ENCODE measurements at regions not wholly inside any gene's neighbourhood (a gene's known extent, or its start where the extent isn't known, plus 50 kb on each side); places are given as distances from the start of the nearest gene placed in this dataset.

- no peak for DNase-seq
Measured at GRCh38 chr17:79539944-79540705, 70.7 kb downstream of the RBFOX3 start.

GRCh38 chr17:79538291-79538690 lies 72.6 kb downstream of the RBFOX3 start:
- DNase-seq, result no peak

GRCh38 chr17:79537686-79538085 lies 73.2 kb downstream of the RBFOX3 start:
- DNase-seq, result no peak

- DNase-seq, result no peak
Measured at GRCh38 chr17:79537061-79537460, 73.8 kb downstream of the RBFOX3 start.

GRCh38 chr17:79536212-79536840 lies 74.5 kb downstream of the RBFOX3 start:
- no peak for DNase-seq

- no peak for DNase-seq
Measured at GRCh38 chr17:79535728-79536025, 75.2 kb downstream of the RBFOX3 start.

- no peak for DNase-seq
Measured at GRCh38 chr17:79534851-79535727, 75.8 kb downstream of the RBFOX3 start.

- DNase-seq, result no peak
Measured at GRCh38 chr17:79534111-79534510, 76.7 kb downstream of the RBFOX3 start.

GRCh38 chr17:79533116-79533515 lies 77.7 kb downstream of the RBFOX3 start:
- DNase-seq, result no peak

GRCh38 chr17:79532107-79532790 lies 78.6 kb downstream of the RBFOX3 start:
- DNase-seq, result no peak

GRCh38 chr17:79531191-79532095 lies 79.4 kb downstream of the RBFOX3 start:
- no peak for DNase-seq

- DNase-seq, result no peak
Measured at GRCh38 chr17:79530361-79531105, 80.3 kb downstream of the RBFOX3 start.

- DNase-seq, result no peak
Measured at GRCh38 chr17:79529661-79530081, 81.2 kb downstream of the RBFOX3 start.

- no peak for DNase-seq
Measured at GRCh38 chr17:79528592-79529125, 82.2 kb downstream of the RBFOX3 start.

GRCh38 chr17:79527306-79527705 lies 83.5 kb downstream of the RBFOX3 start:
- no peak for DNase-seq

- DNase-seq, result no peak
Measured at GRCh38 chr17:79525793-79526677, 84.8 kb downstream of the RBFOX3 start.

- DNase-seq, result no peak
Measured at GRCh38 chr17:79524213-79525187, 86.4 kb downstream of the RBFOX3 start.

GRCh38 chr17:79522414-79522813 lies 88.4 kb downstream of the RBFOX3 start:
- DNase-seq, result no peak

GRCh38 chr17:79521225-79521624 lies 89.6 kb downstream of the RBFOX3 start:
- DNase-seq, result no peak
